ENCODE measurements at regions not wholly inside any gene's neighbourhood (a gene's known extent, or its start where the extent isn't known, plus 50 kb on each side); places are given as distances from the start of the nearest gene placed in this dataset.

GRCh38 chr12:89139390-89139789 lies 212.9 kb downstream of the DUSP6 start:
- no peak for TF ChIP-seq CTCF (IDR thresholded peaks at IDR 0.05; ENCODE audit: insufficient read depth, low read length, poor library complexity, severe bottlenecking)
- no peak for DNase-seq (ENCODE audit: extremely low read depth, insufficient read length)
- Histone ChIP-seq H3K36me3 (ENCODE audit: control insufficient read depth, insufficient read depth, low read length) (no peaks in the 10 kb centered on the region), H3K27me3 (replicated peaks; ENCODE audit: control insufficient read depth, insufficient read depth, low read length) (no peaks in the 10 kb centered on the region), H3K4me3 (replicated peaks; ENCODE audit: low read depth, low read length) (no peak overlapping the region)

GRCh38 chr12:89138048-89138852 lies 214.1 kb downstream of the DUSP6 start:
- Histone ChIP-seq H3K27me3 (replicated peaks; ENCODE audit: control insufficient read depth, insufficient read depth, low read length) (no peaks in the 10 kb centered on the region; the same call in 1 of the 2 replicates), H3K4me3 (replicated peaks; ENCODE audit: low read depth, low read length) (no peak overlapping the region), H3K36me3 (ENCODE audit: control insufficient read depth, insufficient read depth, low read length) (no peaks in the 10 kb centered on the region)
- no peak for DNase-seq (ENCODE audit: extremely low read depth, insufficient read length)
- TF ChIP-seq CTCF (IDR thresholded peaks at IDR 0.05; ENCODE audit: insufficient read depth, low read length, poor library complexity, severe bottlenecking): no peak

- Histone ChIP-seq H3K4me3 (replicated peaks; ENCODE audit: low read depth, low read length) (no peak overlapping the region), H3K27me3 (replicated peaks; ENCODE audit: control insufficient read depth, insufficient read depth, low read length) (no peaks in the 10 kb centered on the region; the same call in 1 of the 2 replicates), H3K36me3 (ENCODE audit: control insufficient read depth, insufficient read depth, low read length) (no peaks in the 10 kb centered on the region)
- DNase-seq (ENCODE audit: extremely low read depth, insufficient read length): no peak
- TF ChIP-seq CTCF (IDR thresholded peaks at IDR 0.05; ENCODE audit: insufficient read depth, low read length, poor library complexity, severe bottlenecking): no peak
Observed at GRCh38 chr12:89135976-89136634, 216.2 kb downstream of the DUSP6 start.

GRCh38 chr12:89134213-89134770 lies 218.0 kb downstream of the DUSP6 start:
- Histone ChIP-seq H3K4me3 (replicated peaks; ENCODE audit: low read depth, low read length) (no peak overlapping the region), H3K27me3 (replicated peaks; ENCODE audit: control insufficient read depth, insufficient read depth, low read length) (no peaks in the 10 kb centered on the region; the same call in 1 of the 2 replicates), H3K36me3 (ENCODE audit: control insufficient read depth, insufficient read depth, low read length) (no peaks in the 10 kb centered on the region)
- no peak for DNase-seq (ENCODE audit: extremely low read depth, insufficient read length)
- no peak for TF ChIP-seq CTCF (IDR thresholded peaks at IDR 0.05; ENCODE audit: insufficient read depth, low read length, poor library complexity, severe bottlenecking)

GRCh38 chr12:89129167-89129870 lies 223.0 kb downstream of the DUSP6 start:
- TF ChIP-seq CTCF (IDR thresholded peaks at IDR 0.05; ENCODE audit: insufficient read depth, low read length, poor library complexity, severe bottlenecking): no peak
- no peak overlapping the region for H3K4me3 ChIP-seq (replicated peaks; ENCODE audit: low read depth, low read length)

More at GRCh38 chr12:89129167-89129870, 223.0 kb downstream of the DUSP6 start:
- DNase-seq (ENCODE audit: extremely low read depth, insufficient read length): no peak
- Histone ChIP-seq H3K36me3 (ENCODE audit: control insufficient read depth, insufficient read depth, low read length) (no peaks in the 10 kb centered on the region), H3K27me3 (replicated peaks; ENCODE audit: control insufficient read depth, insufficient read depth, low read length) (no peaks in the 10 kb centered on the region; the same call in 1 of the 2 replicates)

Data from GM06990 (cell line).